Activated naive CD4-positive, alpha-beta T cell (primary cell): ENCODE measurements at regions not wholly inside any gene's neighbourhood (a gene's known extent, or its start where the extent isn't known, plus 50 kb on each side); places are given as distances from the start of the nearest gene placed in this dataset.
"Not testable (repeated sequence)": the region's sequence is repeated elsewhere in the genome, so short reads cannot be mapped to it uniquely, and the experiment has no call there.

Source experiments
- DNase-seq, 4 experiments: peaks; one replicate each; lab custom pipeline; 2025; lab: John Stamatoyannopoulos, UW

- not testable (repeated sequence) for DNase-seq
These were observed 78.0 kb downstream of the NPIPB11 start for GRCh38 chr16:29328528-29328927.

- not testable (repeated sequence) for DNase-seq
These were observed 78.7 kb downstream of the NPIPB11 start for GRCh38 chr16:29327631-29328408.

GRCh38 chr16:29326164-29327125 is 80.1 kb downstream of the NPIPB11 start:
- not testable (repeated sequence) for DNase-seq

- not testable (repeated sequence) for DNase-seq
These were observed 82.8 kb downstream of the NPIPB11 start for GRCh38 chr16:29323725-29324124.

- no peak for DNase-seq
These were observed 84.9 kb downstream of the NPIPB11 start for GRCh38 chr16:29321585-29321984.

- no peak for DNase-seq
These were observed 85.5 kb downstream of the NPIPB11 start for GRCh38 chr16:29321000-29321393.

GRCh38 chr16:29320274-29320999 is 86.1 kb downstream of the NPIPB11 start:
- no peak for DNase-seq

GRCh38 chr16:29319726-29320125 is 86.8 kb downstream of the NPIPB11 start:
- DNase-seq = no peak

- not testable (repeated sequence) for DNase-seq
These were observed 87.9 kb downstream of the NPIPB11 start for GRCh38 chr16:29318561-29318968.

- DNase-seq = no peak
These were observed 88.5 kb downstream of the NPIPB11 start for GRCh38 chr16:29318037-29318436.

- no peak for DNase-seq
These were observed 89.2 kb downstream of the NPIPB11 start for GRCh38 chr16:29317269-29317668.

- no peak for DNase-seq
These were observed 89.7 kb downstream of the NPIPB11 start for GRCh38 chr16:29316761-29317183.

GRCh38 chr16:29315916-29316517 is 90.5 kb downstream of the NPIPB11 start:
- DNase-seq = no peak

GRCh38 chr16:29315046-29315445 is 91.5 kb downstream of the NPIPB11 start:
- no peak for DNase-seq

- no peak for DNase-seq
These were observed 92.1 kb downstream of the NPIPB11 start for GRCh38 chr16:29314292-29314934.

- DNase-seq = no peak
These were observed 92.9 kb downstream of the NPIPB11 start for GRCh38 chr16:29313559-29314048.

- no peak for DNase-seq
These were observed 93.5 kb downstream of the NPIPB11 start for GRCh38 chr16:29312835-29313558.

GRCh38 chr16:29312345-29312675 is 94.2 kb downstream of the NPIPB11 start:
- DNase-seq = not testable (repeated sequence)

GRCh38 chr16:29311461-29312344 is 94.8 kb downstream of the NPIPB11 start:
- DNase-seq = no peak
